DND-41 (cell line): ENCODE measurements at regions not wholly inside any gene's neighbourhood (a gene's known extent, or its start where the extent isn't known, plus 50 kb on each side); places are given as distances from the start of the nearest gene placed in this dataset.

ENCODE experiments used
- ATAC-seq: fragments of 200-7000 bp; cut with Tn5 transposase; 3 replicates; pipeline ENCODE4 v1.9.1; 2021; ENCODE audit warnings: low read depth; ENCODE audit not compliant: insufficient read depth
- DNase-seq: peaks from one replicate; pipeline ENCODE4 v3.0.0-alpha.2; 2020
- H2AFZ ChIP-seq: 2 replicates; pipeline ENCODE4 v1.6.0; 2012; ENCODE audit warnings: low read depth, low read length
- H3K27ac ChIP-seq: 2 replicates; pipeline ENCODE4 v1.5.1; 2012; ENCODE audit warnings: low read length, inconsistent platforms
- H3K27me3 ChIP-seq: fragments of 200-600 bp; sonication (generic); 2 replicates; pipeline ENCODE4 v1.6.0; 2012; ENCODE audit warnings: low read length, mild to moderate bottlenecking, inconsistent platforms; ENCODE audit not compliant: insufficient read depth, poor library complexity
- H3K36me3 ChIP-seq: 2 replicates; pipeline ENCODE4 v1.5.1; 2012; ENCODE audit warnings: low read length, inconsistent platforms; ENCODE audit not compliant: insufficient read depth
- H3K4me1 ChIP-seq: 2 replicates; pipeline ENCODE4 v1.5.1; 2012; ENCODE audit warnings: mild to moderate bottlenecking, low read length; ENCODE audit not compliant: insufficient read depth
- H3K4me2 ChIP-seq: 2 replicates; pipeline ENCODE4 v1.6.0; 2012; ENCODE audit warnings: mild to moderate bottlenecking, moderate library complexity, low read length, inconsistent platforms; ENCODE audit not compliant: insufficient read depth
- H3K4me3 ChIP-seq, 2 experiments: fragments of 200-600 bp in 1 of 2; shearing (Covaris generic) in 1 of 2; 2 replicates each; pipeline ENCODE4 v1.5.1; 2012 to 2016; ENCODE audit warnings: inconsistent platforms in 2 of 2, low read length in 2 of 2, mild to moderate bottlenecking in 2 of 2, low read depth in 1 of 2, moderate library complexity in 1 of 2
- H3K79me2 ChIP-seq: 2 replicates; pipeline ENCODE4 v1.6.0; 2012; ENCODE audit warnings: low read length, inconsistent platforms; ENCODE audit not compliant: insufficient read depth
- H3K9ac ChIP-seq: 2 replicates; pipeline ENCODE4 v1.6.0; 2012; ENCODE audit warnings: low read depth, mild to moderate bottlenecking, inconsistent platforms, low read length, moderate library complexity
- H3K9me3 ChIP-seq: 2 replicates; pipeline ENCODE4 v1.5.1; 2012; ENCODE audit warnings: low read length, moderate library complexity, mild to moderate bottlenecking, inconsistent platforms; ENCODE audit not compliant: insufficient read depth, severe bottlenecking
- H4K20me1 ChIP-seq: 2 replicates; pipeline ENCODE4 v1.6.0; 2012; ENCODE audit warnings: low read length; ENCODE audit not compliant: insufficient read depth
- CTCF ChIP-seq: IDR thresholded peaks from 2 replicates; pipeline ENCODE4 v1.5.1; 2012; ENCODE audit warnings: borderline replicate concordance, low read length, moderate library complexity, mild to moderate bottlenecking; ENCODE audit not compliant: poor library complexity, severe bottlenecking; ENCODE audit errors: extremely low read depth
- EZH2 ChIP-seq: IDR thresholded peaks from 3 replicates; pipeline ENCODE4 v1.6.1; 2012; ENCODE audit warnings: borderline replicate concordance, low read depth, mild to moderate bottlenecking, moderate library complexity, low read length, inconsistent platforms; ENCODE audit not compliant: severe bottlenecking

DNA sequence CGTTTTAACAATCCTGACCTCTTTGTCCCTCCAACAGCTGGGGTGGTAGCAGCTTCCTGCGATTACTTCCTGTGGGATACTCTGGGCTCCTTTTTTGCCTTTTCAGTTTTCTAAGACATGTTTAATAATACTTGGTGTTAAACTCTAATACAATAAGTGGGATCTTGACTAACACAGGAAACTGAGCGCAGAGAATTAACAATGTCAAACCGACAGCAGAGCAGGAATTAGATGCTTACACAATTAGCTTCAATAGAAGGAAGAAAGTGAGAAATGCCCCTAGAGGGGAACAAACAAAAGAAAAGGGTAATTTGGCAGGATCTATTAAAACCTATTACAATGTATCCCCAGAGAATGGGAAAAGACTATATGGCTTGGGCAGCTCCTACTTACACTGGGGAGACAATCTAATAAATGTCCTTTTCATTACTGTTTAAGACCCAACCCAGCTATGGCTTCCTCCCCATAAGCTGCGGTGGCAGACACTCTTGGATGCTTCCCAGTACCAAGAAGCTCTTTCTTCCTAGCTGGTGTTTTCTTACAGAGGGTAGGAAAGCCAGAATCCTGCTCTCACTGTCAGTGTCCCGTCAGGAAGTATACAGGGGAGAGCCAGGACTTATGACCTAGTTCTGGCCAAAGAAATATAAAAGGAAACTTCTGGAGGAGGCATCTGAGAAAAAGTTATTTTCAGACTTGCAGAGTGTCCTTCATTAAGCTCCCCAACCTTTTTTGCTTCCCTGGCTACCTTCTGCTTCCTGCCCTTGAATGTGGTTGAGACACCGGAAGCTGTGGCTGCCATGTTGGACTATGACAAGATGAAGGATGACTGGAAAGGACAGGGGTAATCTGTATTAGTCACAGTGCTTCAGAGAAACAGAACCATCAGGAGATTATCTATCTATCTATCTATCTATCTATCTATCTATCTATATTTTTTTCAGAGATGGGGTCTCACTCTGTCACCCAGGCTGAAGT, 194.1 kb upstream of the KBTBD8 start:
- ATAC-seq, result no peak
- H3K79me2 ChIP-seq, result no peaks in the 10 kb centered on the region
- H3K27ac ChIP-seq, result no peak overlapping the region
- TF ChIP-seq EZH2, result no peak
- no peak for TF ChIP-seq CTCF
- H4K20me1 ChIP-seq, result no peaks in the 10 kb centered on the region
- H3K4me2 ChIP-seq, result no peak overlapping the region
- no peak overlapping the region for H3K4me3 ChIP-seq
- H3K36me3 ChIP-seq, result no peaks in the 10 kb centered on the region
- H3K9ac ChIP-seq, result no peak overlapping the region
- H3K27me3 ChIP-seq, result no peaks in the 10 kb centered on the region
- no peaks in the 10 kb centered on the region for H3K9me3 ChIP-seq
- peaks cover 19% of the 10 kb centered on the region for H3K4me1 ChIP-seq
- no peak for DNase-seq
- H2AFZ ChIP-seq, result no peak overlapping the region

DNA sequence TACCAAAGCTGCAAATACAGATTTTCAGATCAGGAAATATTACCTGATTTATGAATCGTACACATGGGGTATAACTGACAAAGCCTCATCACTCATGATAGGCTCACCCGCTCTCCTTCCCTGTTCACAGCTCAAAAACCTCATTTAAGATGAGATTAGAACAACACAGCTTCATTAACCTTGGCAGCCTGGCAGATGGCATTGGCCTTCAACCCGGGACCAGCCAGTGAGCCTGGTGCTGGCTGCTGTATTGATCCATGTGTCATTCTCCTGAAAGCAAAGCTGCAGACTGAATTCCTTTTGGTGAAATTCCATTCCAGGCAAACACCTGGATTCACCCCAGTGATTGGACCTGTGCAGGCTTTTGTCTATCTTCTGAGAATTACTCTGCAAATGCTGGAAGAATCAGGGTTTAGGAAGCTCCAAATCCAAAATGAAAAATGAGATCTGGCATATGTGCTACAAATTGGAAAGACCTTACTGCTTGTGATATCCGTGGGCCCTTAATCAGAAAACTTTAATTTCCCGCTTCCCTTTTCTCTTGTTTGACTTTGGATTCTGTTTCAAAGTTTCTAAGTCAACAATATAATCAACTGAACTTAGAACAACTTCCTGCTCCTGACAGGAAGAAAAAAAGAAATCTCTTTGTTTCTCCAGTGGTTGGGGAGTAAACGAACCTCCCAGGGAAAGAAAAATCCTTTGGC, 189.1 kb upstream of the KBTBD8 start:
- Histone ChIP-seq H3K9ac (peak overlapping the region; percentile 13; the same call in 1 of the 2 replicates), H3K79me2 (no peaks in the 10 kb centered on the region), H3K27me3 (no peaks in the 10 kb centered on the region), H3K4me3 (no peak overlapping the region), H3K9me3 (no peaks in the 10 kb centered on the region), H3K4me2 (no peak overlapping the region; the same call in 1 of the 2 replicates), H4K20me1 (no peaks in the 10 kb centered on the region), H3K36me3 (no peaks in the 10 kb centered on the region), H3K27ac (peak overlapping the region; percentile 62), H2AFZ (peak overlapping the region; percentile 57), H3K4me1 (peaks cover 37% of the 10 kb centered on the region)
- ATAC-seq (peak; percentile 67), DNase-seq (peak; percentile 8)
- TF ChIP-seq EZH2 (no peak), CTCF (no peak)

DNA sequence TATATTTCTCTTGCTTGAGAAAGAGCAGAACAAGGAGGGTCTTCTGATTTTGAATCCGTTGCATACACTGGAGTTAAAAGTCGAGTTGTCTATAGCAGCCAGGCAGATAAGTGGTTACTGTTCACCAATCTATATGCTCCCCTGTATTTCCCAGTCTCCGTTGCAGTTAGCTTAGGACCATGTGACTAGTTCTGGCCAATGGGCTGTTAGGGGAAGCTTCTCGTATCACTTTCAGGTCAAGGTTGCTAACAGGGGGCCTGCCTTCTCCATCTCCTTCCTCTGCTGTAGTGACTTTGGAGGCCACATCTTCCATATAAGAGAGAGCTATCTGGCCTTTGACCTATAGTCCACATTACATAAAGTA, 188.5 kb upstream of the KBTBD8 start:
- H3K9me3 ChIP-seq, result no peaks in the 10 kb centered on the region
- H3K4me2 ChIP-seq, result peak overlapping the region; percentile 20; the same call in 1 of the 2 replicates
- H2AFZ ChIP-seq, result peak overlapping the region; percentile 57
- H3K27ac ChIP-seq, result peak overlapping the region; percentile 62
- no peaks in the 10 kb centered on the region for H3K36me3 ChIP-seq
- ATAC-seq, result no peak
- TF ChIP-seq EZH2 (no peak), CTCF (no peak)
- no peaks in the 10 kb centered on the region for H3K79me2 ChIP-seq
- H3K4me3 ChIP-seq, result 0 out of 4 replicates have a peak overlapping the region, but pooled peaks of 1 of the 2 experiments have one; percentile 18
- peak overlapping the region; percentile 13; the same call in 1 of the 2 replicates for H3K9ac ChIP-seq
- DNase-seq, result no peak
- H3K27me3 ChIP-seq, result no peaks in the 10 kb centered on the region
- H3K4me1 ChIP-seq, result peaks cover 37% of the 10 kb centered on the region
- H4K20me1 ChIP-seq, result no peaks in the 10 kb centered on the region
